Chondrocyte (in vitro differentiated cells): ENCODE measurements at regions not wholly inside any gene's neighbourhood (a gene's known extent, or its start where the extent isn't known, plus 50 kb on each side); places are given as distances from the start of the nearest gene placed in this dataset.
A peak's percentile ranks its signal among the peaks of the same experiment; 100 is the strongest.

ENCODE experiments used
- DNase-seq: peaks from one replicate; pipeline ENCODE4 v3.0.0; 2021; ENCODE audit warnings: mixed read lengths, low spot score
- H3K27ac Mint-ChIP-seq: one replicate; pipeline ENCODE4 v1.8.0; 2021; ENCODE audit warnings: mild to moderate bottlenecking, moderate library complexity, mixed read lengths; ENCODE audit not compliant: unreplicated experiment
- H3K27me3 Mint-ChIP-seq: 2 replicates; pipeline ENCODE4 v1.8.0; 2021; ENCODE audit warnings: low read depth, mixed read lengths
- H3K36me3 Mint-ChIP-seq: 2 replicates; pipeline ENCODE4 v1.8.0; 2021; ENCODE audit warnings: low read depth, mixed read lengths
- H3K4me1 Mint-ChIP-seq: 2 replicates; pipeline ENCODE4 v1.8.0; 2021; ENCODE audit warnings: low read depth, mild to moderate bottlenecking, mixed read lengths
- H3K4me3 Mint-ChIP-seq: one replicate; pipeline ENCODE4 v1.8.0; 2021; ENCODE audit warnings: mild to moderate bottlenecking, moderate library complexity, mixed read lengths; ENCODE audit not compliant: unreplicated experiment
- H3K9me3 Mint-ChIP-seq: 2 replicates; pipeline ENCODE4 v1.8.0; 2021; ENCODE audit warnings: low read depth, mixed read lengths
- CTCF ChIP-seq: fragments of 200-600 bp; sonication (generic); IDR thresholded peaks from 2 replicates; pipeline ENCODE4 v1.5.0; 2021; ENCODE audit warnings: antibody characterized with exemption, mild to moderate bottlenecking, moderate library complexity

GRCh38 chr15:69608661-69609060 lies 156.0 kb downstream of the RPLP1 start:
- no peak for DNase-seq
- Mint-ChIP-seq H3K27ac (no peak overlapping the region), H3K9me3 (no peaks in the 10 kb centered on the region), H3K27me3 (peaks cover 23% of the 10 kb centered on the region), H3K4me1 (peaks cover 18% of the 10 kb centered on the region), H3K4me3 (no peak overlapping the region), H3K36me3 (no peaks in the 10 kb centered on the region)
- TF ChIP-seq CTCF = no peak

GRCh38 chr15:69609176-69609575 lies 156.6 kb downstream of the RPLP1 start:
- no peaks in the 10 kb centered on the region for H3K9me3 Mint-ChIP-seq
- no peak for TF ChIP-seq CTCF
- H3K27me3 Mint-ChIP-seq = peaks cover 25% of the 10 kb centered on the region
- H3K4me3 Mint-ChIP-seq = no peak overlapping the region
- peaks cover 15% of the 10 kb centered on the region for H3K4me1 Mint-ChIP-seq
- peak overlapping the region; percentile 46 for H3K27ac Mint-ChIP-seq
- H3K36me3 Mint-ChIP-seq = no peaks in the 10 kb centered on the region
- DNase-seq = no peak

GRCh38 chr15:69609776-69610175 lies 157.2 kb downstream of the RPLP1 start:
- Mint-ChIP-seq H3K4me3 (no peak overlapping the region), H3K36me3 (no peaks in the 10 kb centered on the region), H3K27me3 (peaks cover 31% of the 10 kb centered on the region), H3K27ac (peak overlapping the region; percentile 52), H3K9me3 (no peaks in the 10 kb centered on the region), H3K4me1 (peaks cover 15% of the 10 kb centered on the region)
- TF ChIP-seq CTCF = no peak
- DNase-seq = no peak

- H3K4me1 Mint-ChIP-seq = peaks cover 15% of the 10 kb centered on the region
- H3K4me3 Mint-ChIP-seq = no peak overlapping the region
- no peak for TF ChIP-seq CTCF
- no peaks in the 10 kb centered on the region for H3K36me3 Mint-ChIP-seq
- peaks cover 32% of the 10 kb centered on the region for H3K27me3 Mint-ChIP-seq
- DNase-seq = no peak
- no peaks in the 10 kb centered on the region for H3K9me3 Mint-ChIP-seq
- peak overlapping the region; percentile 52 for H3K27ac Mint-ChIP-seq
Observed at GRCh38 chr15:69610277-69610676, 157.7 kb downstream of the RPLP1 start.

GRCh38 chr15:69610858-69611257 lies 158.2 kb downstream of the RPLP1 start:
- no peaks in the 10 kb centered on the region for H3K36me3 Mint-ChIP-seq
- DNase-seq = no peak
- peaks cover 32% of the 10 kb centered on the region for H3K27me3 Mint-ChIP-seq
- no peak for TF ChIP-seq CTCF
- no peak overlapping the region for H3K4me3 Mint-ChIP-seq
- H3K4me1 Mint-ChIP-seq = peaks cover 15% of the 10 kb centered on the region
- H3K9me3 Mint-ChIP-seq = no peaks in the 10 kb centered on the region
- no peak overlapping the region for H3K27ac Mint-ChIP-seq
